ENCODE measurements at regions not wholly inside any gene's neighbourhood (a gene's known extent, or its start where the extent isn't known, plus 50 kb on each side); places are given as distances from the start of the nearest gene placed in this dataset.
"Not testable (repeated sequence)": the region's sequence is repeated elsewhere in the genome, so short reads cannot be mapped to it uniquely, and the experiment has no call there.

DNA sequence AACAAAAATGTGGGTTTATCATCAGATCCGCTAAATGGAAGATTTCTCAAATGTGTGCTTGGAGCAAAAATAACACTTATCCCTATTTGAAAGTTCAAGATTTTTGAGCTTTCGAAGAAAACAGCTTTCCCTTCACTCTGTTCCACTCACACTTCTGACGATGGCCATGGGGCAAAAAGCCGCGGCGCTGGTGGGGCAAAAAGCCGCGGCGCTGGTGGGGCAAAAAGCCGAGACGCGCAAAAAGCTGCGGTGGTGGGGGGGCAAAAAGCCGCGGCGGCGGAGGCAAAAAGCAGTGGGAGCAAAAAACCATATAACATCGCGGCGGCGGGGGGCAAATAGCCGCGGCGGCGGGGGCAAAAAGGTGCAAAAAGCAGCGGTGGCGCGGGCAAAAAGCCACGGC is 1631.5 kb downstream of the RPIA start:
- not testable (repeated sequence) for TF ChIP-seq POLR2A, EP300 (IDR thresholded peaks at IDR 0.05)
- TF ChIP-seq, protein P1, sequence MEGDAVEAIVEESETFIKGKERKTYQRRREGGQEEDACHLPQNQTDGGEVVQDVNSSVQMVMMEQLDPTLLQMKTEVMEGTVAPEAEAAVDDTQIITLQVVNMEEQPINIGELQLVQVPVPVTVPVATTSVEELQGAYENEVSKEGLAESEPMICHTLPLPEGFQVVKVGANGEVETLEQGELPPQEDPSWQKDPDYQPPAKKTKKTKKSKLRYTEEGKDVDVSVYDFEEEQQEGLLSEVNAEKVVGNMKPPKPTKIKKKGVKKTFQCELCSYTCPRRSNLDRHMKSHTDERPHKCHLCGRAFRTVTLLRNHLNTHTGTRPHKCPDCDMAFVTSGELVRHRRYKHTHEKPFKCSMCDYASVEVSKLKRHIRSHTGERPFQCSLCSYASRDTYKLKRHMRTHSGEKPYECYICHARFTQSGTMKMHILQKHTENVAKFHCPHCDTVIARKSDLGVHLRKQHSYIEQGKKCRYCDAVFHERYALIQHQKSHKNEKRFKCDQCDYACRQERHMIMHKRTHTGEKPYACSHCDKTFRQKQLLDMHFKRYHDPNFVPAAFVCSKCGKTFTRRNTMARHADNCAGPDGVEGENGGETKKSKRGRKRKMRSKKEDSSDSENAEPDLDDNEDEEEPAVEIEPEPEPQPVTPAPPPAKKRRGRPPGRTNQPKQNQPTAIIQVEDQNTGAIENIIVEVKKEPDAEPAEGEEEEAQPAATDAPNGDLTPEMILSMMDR (IDR thresholded peaks at IDR 0.05) = not testable (repeated sequence)
